Astrocyte (in vitro differentiated cells and primary cell): ENCODE measurements at regions not wholly inside any gene's neighbourhood (a gene's known extent, or its start where the extent isn't known, plus 50 kb on each side); places are given as distances from the start of the nearest gene placed in this dataset.

Source experiments
- EZH2 ChIP-seq: IDR thresholded peaks from 2 replicates; pipeline ENCODE4 v1.6.1; 2012; ENCODE audit warnings: mild to moderate bottlenecking, low read length, inconsistent platforms; ENCODE audit not compliant: insufficient read depth
- TF ChIP-seq, protein P1 (sequence below): IDR thresholded peaks from 2 replicates; pipeline ENCODE4 v1.5.1; 2011; ENCODE audit warnings: low read depth, mild to moderate bottlenecking, inconsistent platforms, low read length, moderate library complexity; ENCODE audit not compliant: insufficient read depth

DNA sequence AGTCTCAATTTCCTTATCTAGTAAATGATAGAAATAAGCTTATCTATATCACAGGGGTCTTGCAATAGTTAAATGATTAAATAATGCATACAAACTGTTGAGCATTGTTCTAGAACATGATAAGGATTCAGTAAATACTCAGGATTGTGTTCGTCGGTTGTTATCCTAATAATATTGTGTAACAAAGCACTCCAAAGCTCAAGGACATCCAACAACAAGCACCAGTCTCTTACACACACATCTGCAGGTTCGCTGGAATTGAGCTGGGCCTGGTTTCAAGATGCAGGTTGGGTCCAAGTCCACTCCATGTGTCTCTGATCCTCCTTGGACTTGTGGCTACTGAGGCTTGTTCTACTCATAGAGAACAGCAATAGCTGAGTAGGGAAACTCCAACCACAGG lies 74.1 kb upstream of the MC3R start:
- TF ChIP-seq, protein P1, sequence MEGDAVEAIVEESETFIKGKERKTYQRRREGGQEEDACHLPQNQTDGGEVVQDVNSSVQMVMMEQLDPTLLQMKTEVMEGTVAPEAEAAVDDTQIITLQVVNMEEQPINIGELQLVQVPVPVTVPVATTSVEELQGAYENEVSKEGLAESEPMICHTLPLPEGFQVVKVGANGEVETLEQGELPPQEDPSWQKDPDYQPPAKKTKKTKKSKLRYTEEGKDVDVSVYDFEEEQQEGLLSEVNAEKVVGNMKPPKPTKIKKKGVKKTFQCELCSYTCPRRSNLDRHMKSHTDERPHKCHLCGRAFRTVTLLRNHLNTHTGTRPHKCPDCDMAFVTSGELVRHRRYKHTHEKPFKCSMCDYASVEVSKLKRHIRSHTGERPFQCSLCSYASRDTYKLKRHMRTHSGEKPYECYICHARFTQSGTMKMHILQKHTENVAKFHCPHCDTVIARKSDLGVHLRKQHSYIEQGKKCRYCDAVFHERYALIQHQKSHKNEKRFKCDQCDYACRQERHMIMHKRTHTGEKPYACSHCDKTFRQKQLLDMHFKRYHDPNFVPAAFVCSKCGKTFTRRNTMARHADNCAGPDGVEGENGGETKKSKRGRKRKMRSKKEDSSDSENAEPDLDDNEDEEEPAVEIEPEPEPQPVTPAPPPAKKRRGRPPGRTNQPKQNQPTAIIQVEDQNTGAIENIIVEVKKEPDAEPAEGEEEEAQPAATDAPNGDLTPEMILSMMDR, result no peak
- TF ChIP-seq EZH2, result no peak
